Suppressor macrophage treated with lipopolysaccharide for 4 hours (primary cell): ENCODE measurements at regions not wholly inside any gene's neighbourhood (a gene's known extent, or its start where the extent isn't known, plus 50 kb on each side); places are given as distances from the start of the nearest gene placed in this dataset.
A peak's percentile ranks its signal among the peaks of the same experiment; 100 is the strongest.

Experiments
- DNase-seq: peaks from one replicate; pipeline ENCODE4 v3.0.0-alpha.2; 2020

- DNase-seq: no peak
Measured at GRCh38 chr4:185894481-185894880, 82.5 kb upstream of the SORBS2 start.

GRCh38 chr4:185895351-185895750 lies 83.4 kb upstream of the SORBS2 start:
- no peak for DNase-seq

- DNase-seq: no peak
Measured at GRCh38 chr4:185895866-185896265, 83.9 kb upstream of the SORBS2 start.

GRCh38 chr4:185896817-185897488 lies 85.0 kb upstream of the SORBS2 start:
- DNase-seq: no peak

- DNase-seq: no peak
Measured at GRCh38 chr4:185898413-185898812, 86.4 kb upstream of the SORBS2 start.

- no peak for DNase-seq
Measured at GRCh38 chr4:185899833-185900232, 87.8 kb upstream of the SORBS2 start.

GRCh38 chr4:185902654-185903053 lies 90.7 kb upstream of the SORBS2 start:
- DNase-seq: no peak

GRCh38 chr4:185903205-185903604 lies 91.2 kb upstream of the SORBS2 start:
- peak; percentile 3 for DNase-seq

GRCh38 chr4:185904381-185904780 lies 92.4 kb upstream of the SORBS2 start:
- peak; percentile 3 for DNase-seq

GRCh38 chr4:185909972-185910371 lies 98.0 kb upstream of the SORBS2 start:
- no peak for DNase-seq

- DNase-seq: no peak
Measured at GRCh38 chr4:185911556-185912064, 99.6 kb upstream of the SORBS2 start.

GRCh38 chr4:185912779-185913178 lies 100.8 kb upstream of the SORBS2 start:
- no peak for DNase-seq

- DNase-seq: no peak
Measured at GRCh38 chr4:185914583-185915199, 102.7 kb upstream of the SORBS2 start.

GRCh38 chr4:185915271-185915670 lies 103.3 kb upstream of the SORBS2 start:
- no peak for DNase-seq

- no peak for DNase-seq
Measured at GRCh38 chr4:185915817-185916216, 103.8 kb upstream of the SORBS2 start.

- DNase-seq: no peak
Measured at GRCh38 chr4:185916231-185916630, 104.2 kb upstream of the SORBS2 start.

GRCh38 chr4:185916683-185917082 lies 104.7 kb upstream of the SORBS2 start:
- DNase-seq: no peak

- no peak for DNase-seq
Measured at GRCh38 chr4:185919107-185919506, 107.1 kb upstream of the SORBS2 start.

- DNase-seq: no peak
Measured at GRCh38 chr4:185920171-185920570, 108.2 kb upstream of the SORBS2 start.

- no peak for DNase-seq
Measured at GRCh38 chr4:185920691-185921260, 108.8 kb upstream of the SORBS2 start.

- no peak for DNase-seq
Measured at GRCh38 chr4:185921583-185922555, 109.9 kb upstream of the SORBS2 start.

GRCh38 chr4:185924458-185925044 lies 112.6 kb upstream of the SORBS2 start:
- no peak for DNase-seq

GRCh38 chr4:185925910-185926360 lies 113.9 kb upstream of the SORBS2 start:
- DNase-seq: no peak
